ENCODE measurements at regions not wholly inside any gene's neighbourhood (a gene's known extent, or its start where the extent isn't known, plus 50 kb on each side); places are given as distances from the start of the nearest gene placed in this dataset.

- no peak for DNase-seq
These were observed 135.1 kb upstream of the MYLIP start for GRCh38 chr6:15993716-15994228.

- no peak for DNase-seq
These were observed 138.7 kb upstream of the MYLIP start for GRCh38 chr6:15990179-15990578.

- no peak for DNase-seq
These were observed 139.5 kb upstream of the MYLIP start for GRCh38 chr6:15989397-15989796.

GRCh38 chr6:15987569-15987968, 141.3 kb upstream of the MYLIP start:
- no peak for DNase-seq

- no peak for DNase-seq
These were observed 142.8 kb upstream of the MYLIP start for GRCh38 chr6:15986027-15986629.

GRCh38 chr6:15985379-15985959, 143.4 kb upstream of the MYLIP start:
- DNase-seq = no peak

- no peak for DNase-seq
These were observed 146.9 kb upstream of the MYLIP start for GRCh38 chr6:15981956-15982355.

GRCh38 chr6:15980801-15981200, 148.1 kb upstream of the MYLIP start:
- no peak for DNase-seq

- no peak for DNase-seq
These were observed 150.5 kb upstream of the MYLIP start for GRCh38 chr6:15978426-15978825.

GRCh38 chr6:15977050-15977449, 151.8 kb upstream of the MYLIP start:
- no peak for DNase-seq

GRCh38 chr6:15974817-15975216, 154.1 kb upstream of the MYLIP start:
- DNase-seq = no peak

GRCh38 chr6:15970517-15970916, 158.4 kb upstream of the MYLIP start:
- no peak for DNase-seq

GRCh38 chr6:15969236-15969778, 159.6 kb upstream of the MYLIP start:
- DNase-seq = no peak

- no peak for DNase-seq
These were observed 160.4 kb upstream of the MYLIP start for GRCh38 chr6:15968519-15968918.

GRCh38 chr6:15966000-15966520, 162.8 kb upstream of the MYLIP start:
- no peak for DNase-seq

GRCh38 chr6:15962449-15962764, 166.5 kb upstream of the MYLIP start:
- no peak for DNase-seq

- DNase-seq = no peak
These were observed 167.0 kb upstream of the MYLIP start for GRCh38 chr6:15961635-15962448.

- no peak for DNase-seq
These were observed 167.9 kb upstream of the MYLIP start for GRCh38 chr6:15960740-15961634.

GRCh38 chr6:15957655-15958169, 171.2 kb upstream of the MYLIP start:
- DNase-seq = no peak

- no peak for DNase-seq
These were observed 172.4 kb upstream of the MYLIP start for GRCh38 chr6:15956205-15957106.

GRCh38 chr6:15955484-15955883, 173.4 kb upstream of the MYLIP start:
- DNase-seq = no peak

Measured in CD4-positive, alpha-beta T cell treated with Interleukin-6 for 4 hours (primary cell).